ENCODE measurements at regions not wholly inside any gene's neighbourhood (a gene's known extent, or its start where the extent isn't known, plus 50 kb on each side); places are given as distances from the start of the nearest gene placed in this dataset.
"Not testable (repeated sequence)": the region's sequence is repeated elsewhere in the genome, so short reads cannot be mapped to it uniquely, and the experiment has no call there.

- DNase-seq = no peak
These were observed 123.7 kb upstream of the FAM3C start for GRCh38 chr7:121519548-121520521.

- DNase-seq = no peak
These were observed 121.5 kb upstream of the FAM3C start for GRCh38 chr7:121517591-121517990.

GRCh38 chr7:121516821-121517220 is 120.7 kb upstream of the FAM3C start:
- DNase-seq = no peak

- DNase-seq = no peak
These were observed 119.7 kb upstream of the FAM3C start for GRCh38 chr7:121515630-121516401.

GRCh38 chr7:121515229-121515628 is 119.1 kb upstream of the FAM3C start:
- no peak for DNase-seq

- no peak for DNase-seq
These were observed 117.0 kb upstream of the FAM3C start for GRCh38 chr7:121513105-121513504.

- no peak for DNase-seq
These were observed 114.9 kb upstream of the FAM3C start for GRCh38 chr7:121510858-121511482.

GRCh38 chr7:121510302-121510701 is 114.2 kb upstream of the FAM3C start:
- no peak for DNase-seq

- no peak for DNase-seq
These were observed 109.6 kb upstream of the FAM3C start for GRCh38 chr7:121505540-121506182.

- no peak for DNase-seq
These were observed 108.9 kb upstream of the FAM3C start for GRCh38 chr7:121505021-121505420.

GRCh38 chr7:121504482-121504881 is 108.4 kb upstream of the FAM3C start:
- DNase-seq = no peak

GRCh38 chr7:121503730-121504129 is 107.6 kb upstream of the FAM3C start:
- DNase-seq = no peak

GRCh38 chr7:121503039-121503438 is 106.9 kb upstream of the FAM3C start:
- DNase-seq = no peak

- no peak for DNase-seq
These were observed 105.5 kb upstream of the FAM3C start for GRCh38 chr7:121501566-121501965.

GRCh38 chr7:121500360-121501058 is 104.4 kb upstream of the FAM3C start:
- no peak for DNase-seq

GRCh38 chr7:121499624-121500023 is 103.5 kb upstream of the FAM3C start:
- DNase-seq = no peak

GRCh38 chr7:121498816-121499215 is 102.7 kb upstream of the FAM3C start:
- DNase-seq = no peak

- DNase-seq = not testable (repeated sequence)
These were observed 101.4 kb upstream of the FAM3C start for GRCh38 chr7:121497545-121497944.

- DNase-seq = no peak
These were observed 98.4 kb upstream of the FAM3C start for GRCh38 chr7:121494516-121494915.

- DNase-seq = no peak
These were observed 97.4 kb upstream of the FAM3C start for GRCh38 chr7:121493553-121493952.

- no peak for DNase-seq
These were observed 94.2 kb upstream of the FAM3C start for GRCh38 chr7:121490309-121490708.

- no peak for DNase-seq
These were observed 93.3 kb upstream of the FAM3C start for GRCh38 chr7:121489440-121489839.

Measured in NCI-H1048 (cell line).